ENCODE measurements at regions not wholly inside any gene's neighbourhood (a gene's known extent, or its start where the extent isn't known, plus 50 kb on each side); places are given as distances from the start of the nearest gene placed in this dataset.

DNA sequence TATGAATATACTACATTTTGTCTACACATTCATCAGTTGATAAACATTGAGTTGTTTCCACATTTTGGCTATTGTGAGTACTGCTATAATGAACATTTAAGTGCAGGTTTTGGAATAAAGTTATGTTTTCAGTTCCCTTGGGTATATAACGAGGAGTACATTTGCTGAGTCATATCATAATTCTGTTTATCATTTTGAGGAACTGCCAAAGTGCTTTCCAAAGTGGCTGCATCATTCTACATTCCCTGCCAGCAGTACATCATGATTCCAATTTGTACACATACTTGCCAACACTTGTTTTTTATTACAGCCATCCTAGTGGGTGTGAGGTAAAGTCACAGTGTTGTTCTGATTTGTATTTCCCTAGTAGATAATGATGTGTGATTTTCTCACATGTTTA, 1458.6 kb upstream of the TENM4 start:
- no peaks in the 10 kb centered on the region for H3K36me3 ChIP-seq (ENCODE audit: control insufficient read depth, low read depth, low read length)
- H3K4me1 ChIP-seq (ENCODE audit: control insufficient read depth, low read depth, low read length) = no peaks in the 10 kb centered on the region
- no peak overlapping the region for H3K4me3 ChIP-seq (ENCODE audit: low read length)
- H3K27me3 ChIP-seq (ENCODE audit: control insufficient read depth, insufficient read depth, low read length) = no peaks in the 10 kb centered on the region
- no peaks in the 10 kb centered on the region for H3K9me3 ChIP-seq (ENCODE audit: control insufficient read depth, low read depth, low read length)
- no peak overlapping the region for H3K27ac ChIP-seq (ENCODE audit: low read length)
- no peak overlapping the region for H3K9ac ChIP-seq (ENCODE audit: low read length)

DNA sequence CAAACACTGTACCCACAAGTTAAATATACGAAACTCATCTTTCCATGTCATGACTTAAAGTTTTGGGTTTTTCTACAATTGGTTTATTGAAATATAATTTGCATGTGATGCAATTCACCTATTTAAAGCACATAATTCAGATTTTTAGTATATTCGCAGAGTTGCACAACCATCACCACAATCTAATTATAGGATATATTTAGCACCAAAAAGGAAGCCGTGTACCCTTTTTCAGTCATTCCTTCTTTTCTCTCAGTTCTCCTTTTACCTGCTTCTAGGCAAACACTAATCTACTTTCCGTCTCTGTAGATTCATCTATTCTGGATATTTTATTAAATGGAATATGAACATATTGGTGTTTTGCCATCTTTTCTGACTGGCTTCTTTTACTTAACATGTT, 1458.1 kb upstream of the TENM4 start:
- no peak overlapping the region for H3K4me3 ChIP-seq (ENCODE audit: low read length)
- no peaks in the 10 kb centered on the region for H3K27me3 ChIP-seq (ENCODE audit: control insufficient read depth, insufficient read depth, low read length)
- no peaks in the 10 kb centered on the region for H3K4me1 ChIP-seq (ENCODE audit: control insufficient read depth, low read depth, low read length)
- H3K27ac ChIP-seq (ENCODE audit: low read length) = no peak overlapping the region
- no peak overlapping the region for H3K9ac ChIP-seq (ENCODE audit: low read length)
- no peaks in the 10 kb centered on the region for H3K9me3 ChIP-seq (ENCODE audit: control insufficient read depth, low read depth, low read length)
- H3K36me3 ChIP-seq (ENCODE audit: control insufficient read depth, low read depth, low read length) = no peaks in the 10 kb centered on the region

DNA sequence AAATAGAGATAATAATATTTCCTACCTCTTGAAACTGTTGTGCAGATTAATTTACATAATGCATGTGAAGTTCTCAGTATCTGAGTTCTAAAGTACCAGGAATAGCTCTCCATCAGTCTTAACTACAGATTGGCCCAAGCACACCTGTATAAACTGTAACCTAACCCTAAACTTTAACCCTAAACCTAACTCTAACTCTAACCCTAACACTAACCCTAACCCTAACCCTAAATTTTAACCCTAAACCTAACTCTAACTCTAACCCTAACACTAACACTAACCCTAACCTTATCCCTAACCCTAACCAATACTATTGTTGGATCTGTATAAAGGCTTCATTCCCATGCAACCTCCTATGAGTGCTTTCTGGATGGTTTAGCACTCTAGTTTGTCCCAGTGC, 1445.9 kb upstream of the TENM4 start:
- H3K4me1 ChIP-seq (ENCODE audit: control insufficient read depth, low read depth, low read length) = no peaks in the 10 kb centered on the region

DNA sequence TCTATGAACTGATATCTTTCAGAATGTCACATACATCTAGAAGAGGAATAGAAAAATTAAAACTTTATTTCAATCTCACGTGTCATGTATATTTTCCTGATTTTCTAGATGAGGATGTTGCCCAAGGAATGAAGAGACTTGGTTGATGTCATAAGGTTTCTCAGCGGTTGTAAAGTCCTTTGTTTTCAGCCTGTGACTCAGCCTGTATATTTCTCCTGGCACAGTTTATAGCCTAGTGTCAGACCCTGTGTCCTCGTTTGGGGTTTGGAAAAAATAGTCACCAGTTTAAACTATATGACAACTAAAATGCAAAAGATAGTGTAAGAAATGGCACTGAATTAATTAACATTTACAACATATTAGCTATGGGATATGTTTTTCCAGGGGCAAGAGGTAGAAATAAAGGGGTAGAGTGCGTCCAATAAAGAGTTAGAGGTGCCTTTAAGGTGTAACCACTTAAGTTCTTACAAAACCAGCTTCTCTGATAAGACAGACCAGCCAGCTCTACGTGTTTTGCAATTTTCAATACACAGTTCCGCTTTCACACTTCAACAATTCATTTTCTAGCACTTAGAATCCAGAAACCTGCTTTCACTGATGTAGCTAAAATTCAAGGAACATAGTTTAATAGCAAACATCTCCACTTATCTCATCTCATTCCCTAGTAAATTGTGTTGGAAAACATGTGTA, 1432.6 kb upstream of the TENM4 start:
- no peak overlapping the region for H3K4me3 ChIP-seq (ENCODE audit: low read length)
- no peaks in the 10 kb centered on the region for H3K27me3 ChIP-seq (ENCODE audit: control insufficient read depth, insufficient read depth, low read length)
- no peak overlapping the region for H3K9ac ChIP-seq (ENCODE audit: low read length)

More for the DNA sequence above, 1445.9 kb upstream of the TENM4 start:
- Histone ChIP-seq H3K36me3 (ENCODE audit: control insufficient read depth, low read depth, low read length) (no peaks in the 10 kb centered on the region), H3K9me3 (ENCODE audit: control insufficient read depth, low read depth, low read length) (no peaks in the 10 kb centered on the region), H3K4me3 (ENCODE audit: low read length) (no peak overlapping the region), H3K27ac (ENCODE audit: low read length) (no peak overlapping the region), H3K27me3 (ENCODE audit: control insufficient read depth, insufficient read depth, low read length) (no peaks in the 10 kb centered on the region), H3K9ac (ENCODE audit: low read length) (no peak overlapping the region)

DNA sequence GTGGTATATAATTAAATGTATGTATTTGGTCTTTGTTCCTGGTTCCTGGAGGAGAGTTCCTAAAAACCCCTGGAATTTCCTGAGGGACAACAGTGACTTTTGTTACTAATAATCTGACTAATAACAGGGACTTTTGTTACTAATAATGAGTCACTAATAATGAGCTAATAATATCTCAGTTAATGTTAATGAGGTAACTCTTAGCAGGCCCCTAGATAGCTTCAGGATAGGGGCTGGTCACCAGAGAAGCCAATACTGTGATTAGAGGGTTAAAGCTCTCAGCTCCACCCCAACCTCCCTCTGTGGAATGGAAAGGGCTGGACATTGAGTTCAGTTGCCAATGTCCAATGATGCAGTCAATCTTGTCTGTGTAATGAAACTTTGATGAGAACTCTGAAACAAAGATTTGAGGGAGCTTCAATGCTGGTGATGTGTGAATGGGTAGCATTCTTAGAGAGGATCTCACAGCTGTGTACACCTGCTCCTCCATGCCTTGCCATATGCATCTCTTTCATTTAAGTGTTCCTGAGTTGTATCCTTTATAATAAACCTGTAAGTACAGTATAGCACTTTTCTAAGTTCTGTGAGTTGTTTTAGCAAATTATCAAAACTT, 1431.4 kb upstream of the TENM4 start:
- Histone ChIP-seq H3K9ac (ENCODE audit: low read length) (no peak overlapping the region), H3K27me3 (ENCODE audit: control insufficient read depth, insufficient read depth, low read length) (no peaks in the 10 kb centered on the region), H3K27ac (ENCODE audit: low read length) (no peak overlapping the region)

More for the DNA sequence above, 1432.6 kb upstream of the TENM4 start:
- Histone ChIP-seq H3K36me3 (ENCODE audit: control insufficient read depth, low read depth, low read length) (no peaks in the 10 kb centered on the region), H3K27ac (ENCODE audit: low read length) (no peak overlapping the region), H3K9me3 (ENCODE audit: control insufficient read depth, low read depth, low read length) (no peaks in the 10 kb centered on the region), H3K4me1 (ENCODE audit: control insufficient read depth, low read depth, low read length) (no peaks in the 10 kb centered on the region)

DNA sequence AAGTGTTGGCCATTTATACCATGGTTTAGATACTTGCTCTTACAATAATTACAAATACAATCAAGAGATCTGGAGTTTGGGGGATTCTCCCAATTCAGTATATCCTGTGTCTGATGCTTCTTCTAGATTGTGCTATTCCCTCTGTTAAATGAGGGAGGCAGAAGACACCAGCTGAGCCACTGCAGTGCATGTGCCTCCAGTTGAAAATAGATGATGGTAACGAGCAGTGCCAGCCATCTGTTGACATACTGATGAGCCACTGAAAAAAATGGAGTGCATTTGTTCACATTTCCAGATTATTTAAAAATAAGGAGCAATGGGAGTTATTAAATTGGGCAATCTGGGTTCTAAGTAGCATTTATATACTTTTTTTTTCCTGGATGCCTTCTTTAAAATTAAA, 1428.0 kb upstream of the TENM4 start:
- Histone ChIP-seq H3K9ac (ENCODE audit: low read length) (no peak overlapping the region), H3K4me3 (ENCODE audit: low read length) (no peak overlapping the region), H3K36me3 (ENCODE audit: control insufficient read depth, low read depth, low read length) (no peaks in the 10 kb centered on the region), H3K9me3 (ENCODE audit: control insufficient read depth, low read depth, low read length) (no peaks in the 10 kb centered on the region), H3K4me1 (ENCODE audit: control insufficient read depth, low read depth, low read length) (no peaks in the 10 kb centered on the region), H3K27me3 (ENCODE audit: control insufficient read depth, insufficient read depth, low read length) (no peaks in the 10 kb centered on the region), H3K27ac (ENCODE audit: low read length) (no peak overlapping the region)

More for the DNA sequence above, 1431.4 kb upstream of the TENM4 start:
- Histone ChIP-seq H3K36me3 (ENCODE audit: control insufficient read depth, low read depth, low read length) (no peaks in the 10 kb centered on the region), H3K4me3 (ENCODE audit: low read length) (no peak overlapping the region), H3K9me3 (ENCODE audit: control insufficient read depth, low read depth, low read length) (no peaks in the 10 kb centered on the region), H3K4me1 (ENCODE audit: control insufficient read depth, low read depth, low read length) (no peaks in the 10 kb centered on the region)

DNA sequence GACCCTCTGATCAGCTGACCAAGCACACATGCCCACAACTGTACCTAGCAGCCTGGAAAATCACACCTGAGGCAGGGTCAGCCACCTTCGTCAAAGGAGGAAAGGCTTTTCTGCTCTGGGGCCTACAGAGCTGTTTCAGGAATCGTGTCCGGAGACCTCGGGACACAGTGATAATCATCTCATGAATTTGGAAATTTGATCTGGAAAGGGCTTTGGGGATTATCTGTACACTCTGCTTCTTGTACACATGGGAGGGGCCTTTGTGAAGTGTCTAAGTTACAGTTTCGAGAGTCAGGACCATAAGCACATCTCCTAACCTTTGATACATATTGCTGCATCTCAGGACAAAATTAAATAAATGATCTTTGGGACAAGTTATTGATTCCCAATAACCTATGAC, 1421.2 kb upstream of the TENM4 start:
- Histone ChIP-seq H3K27me3 (ENCODE audit: control insufficient read depth, insufficient read depth, low read length) (no peaks in the 10 kb centered on the region), H3K9me3 (ENCODE audit: control insufficient read depth, low read depth, low read length) (no peaks in the 10 kb centered on the region), H3K9ac (ENCODE audit: low read length) (no peak overlapping the region), H3K4me3 (ENCODE audit: low read length) (no peak overlapping the region), H3K27ac (ENCODE audit: low read length) (no peak overlapping the region), H3K4me1 (ENCODE audit: control insufficient read depth, low read depth, low read length) (no peaks in the 10 kb centered on the region), H3K36me3 (ENCODE audit: control insufficient read depth, low read depth, low read length) (no peaks in the 10 kb centered on the region)

DNA sequence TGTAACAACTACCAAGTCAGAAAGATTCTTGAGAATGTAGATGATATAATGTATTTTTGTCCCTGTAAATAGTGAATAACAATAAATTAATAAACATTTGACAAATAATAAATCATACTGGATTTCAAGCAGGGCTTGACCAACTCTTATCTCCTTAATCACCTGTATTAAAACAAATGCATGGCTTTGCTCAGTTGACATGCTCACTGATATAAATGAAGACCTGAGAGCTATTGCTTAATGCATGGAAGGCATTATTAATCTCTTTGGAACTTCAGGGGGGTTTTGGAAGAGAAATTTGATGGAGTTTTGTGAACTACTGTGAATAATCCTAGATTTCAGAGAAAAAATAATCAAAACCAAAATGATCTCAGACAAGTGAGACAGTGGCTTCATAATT, 1420.4 kb upstream of the TENM4 start:
- no peaks in the 10 kb centered on the region for H3K27me3 ChIP-seq (ENCODE audit: control insufficient read depth, insufficient read depth, low read length)
- no peaks in the 10 kb centered on the region for H3K36me3 ChIP-seq (ENCODE audit: control insufficient read depth, low read depth, low read length)
- H3K9ac ChIP-seq (ENCODE audit: low read length) = no peak overlapping the region
- no peak overlapping the region for H3K4me3 ChIP-seq (ENCODE audit: low read length)
- no peaks in the 10 kb centered on the region for H3K9me3 ChIP-seq (ENCODE audit: control insufficient read depth, low read depth, low read length)
- H3K4me1 ChIP-seq (ENCODE audit: control insufficient read depth, low read depth, low read length) = no peaks in the 10 kb centered on the region
- no peak overlapping the region for H3K27ac ChIP-seq (ENCODE audit: low read length)

DNA sequence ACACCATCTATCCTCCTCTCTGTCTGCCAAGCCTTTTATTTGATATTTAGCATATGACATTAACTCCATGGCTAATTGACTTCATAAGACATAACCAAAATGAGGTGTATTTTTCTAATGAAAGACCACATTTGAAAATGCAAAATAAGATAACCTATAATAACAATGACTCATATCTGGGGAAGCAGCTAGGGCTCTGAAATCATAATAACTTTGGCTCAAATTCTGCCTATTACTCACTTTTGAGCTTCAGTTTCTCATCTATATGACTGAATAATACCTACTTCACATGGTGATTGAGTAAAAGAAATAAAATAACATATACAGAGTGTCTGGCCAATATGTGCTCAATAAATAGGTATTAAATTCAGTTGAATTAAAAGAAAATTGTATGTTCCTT, 1419.8 kb upstream of the TENM4 start:
- Histone ChIP-seq H3K9ac (ENCODE audit: low read length) (no peak overlapping the region), H3K27ac (ENCODE audit: low read length) (no peak overlapping the region), H3K27me3 (ENCODE audit: control insufficient read depth, insufficient read depth, low read length) (no peaks in the 10 kb centered on the region), H3K9me3 (ENCODE audit: control insufficient read depth, low read depth, low read length) (no peaks in the 10 kb centered on the region), H3K4me1 (ENCODE audit: control insufficient read depth, low read depth, low read length) (no peaks in the 10 kb centered on the region), H3K36me3 (ENCODE audit: control insufficient read depth, low read depth, low read length) (no peaks in the 10 kb centered on the region), H3K4me3 (ENCODE audit: low read length) (no peak overlapping the region)

DNA sequence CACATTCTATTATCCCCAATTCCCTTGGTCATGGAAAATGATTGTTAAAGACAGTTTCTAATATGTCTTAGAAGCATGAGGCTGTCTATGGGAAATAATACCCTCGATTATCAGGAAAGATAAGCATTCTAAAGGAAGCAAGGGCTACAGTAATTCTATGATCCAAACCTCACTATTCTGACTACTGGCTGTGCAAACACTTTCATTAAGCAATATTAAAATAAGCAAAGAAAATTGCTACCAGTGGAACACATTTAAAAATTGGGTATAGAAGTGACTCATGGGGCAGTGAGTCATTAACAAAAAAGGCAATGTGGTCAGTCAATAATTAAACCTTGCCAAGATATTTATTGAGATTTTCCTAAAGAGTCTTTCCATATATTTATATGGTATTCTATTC, 1415.2 kb upstream of the TENM4 start:
- no peaks in the 10 kb centered on the region for H3K36me3 ChIP-seq (ENCODE audit: control insufficient read depth, low read depth, low read length)
- H3K4me1 ChIP-seq (ENCODE audit: control insufficient read depth, low read depth, low read length) = peaks cover 4% of the 10 kb centered on the region
- H3K27ac ChIP-seq (ENCODE audit: low read length) = no peak overlapping the region
- no peaks in the 10 kb centered on the region for H3K9me3 ChIP-seq (ENCODE audit: control insufficient read depth, low read depth, low read length)
- H3K4me3 ChIP-seq (ENCODE audit: low read length) = no peak overlapping the region
- no peak overlapping the region for H3K9ac ChIP-seq (ENCODE audit: low read length)
- H3K27me3 ChIP-seq (ENCODE audit: control insufficient read depth, insufficient read depth, low read length) = no peaks in the 10 kb centered on the region

DNA sequence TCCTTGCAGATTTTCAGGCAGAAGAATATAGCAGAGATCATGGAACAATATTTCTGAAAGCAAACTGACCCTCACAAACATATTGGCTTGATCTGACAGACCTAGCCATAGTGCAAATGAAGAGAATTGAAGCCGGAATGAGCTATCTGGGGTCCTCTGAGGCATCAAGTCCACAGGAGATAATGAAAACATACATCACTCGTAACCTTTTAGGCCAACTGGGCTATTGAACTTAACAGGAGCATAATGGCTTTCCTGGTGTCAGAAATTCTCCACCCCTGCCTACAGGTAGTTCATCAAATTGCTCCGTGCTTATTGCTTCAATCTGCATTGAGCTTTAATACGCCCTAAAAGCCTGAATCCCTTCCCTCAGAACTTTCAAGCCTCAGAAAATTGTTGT, 1414.6 kb upstream of the TENM4 start:
- no peak overlapping the region for H3K9ac ChIP-seq (ENCODE audit: low read length)
- no peaks in the 10 kb centered on the region for H3K36me3 ChIP-seq (ENCODE audit: control insufficient read depth, low read depth, low read length)

DNA sequence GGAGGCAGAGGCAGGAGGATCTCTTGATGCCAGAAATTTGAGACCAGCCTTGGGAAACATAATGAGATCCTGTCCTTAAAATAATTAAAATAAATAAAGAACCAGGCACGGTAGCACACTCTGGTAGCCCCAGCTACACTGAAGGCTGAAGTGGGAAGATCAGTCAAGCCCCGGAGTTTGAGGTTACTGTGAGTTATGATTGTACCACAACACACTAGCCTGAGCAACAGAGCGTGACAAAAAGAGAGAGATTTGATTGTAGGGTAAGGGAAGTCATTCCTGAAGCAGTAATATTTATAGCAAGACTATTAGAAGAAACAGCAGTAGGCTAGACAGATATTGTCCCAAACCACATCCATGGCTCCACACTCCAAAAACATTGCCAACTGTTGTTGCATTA, 1408.4 kb upstream of the TENM4 start:
- no peak overlapping the region for H3K27ac ChIP-seq (ENCODE audit: low read length)
- H3K4me3 ChIP-seq (ENCODE audit: low read length) = no peak overlapping the region
- no peaks in the 10 kb centered on the region for H3K9me3 ChIP-seq (ENCODE audit: control insufficient read depth, low read depth, low read length)
- no peaks in the 10 kb centered on the region for H3K27me3 ChIP-seq (ENCODE audit: control insufficient read depth, insufficient read depth, low read length)
- peaks cover 4% of the 10 kb centered on the region for H3K4me1 ChIP-seq (ENCODE audit: control insufficient read depth, low read depth, low read length)
- no peaks in the 10 kb centered on the region for H3K36me3 ChIP-seq (ENCODE audit: control insufficient read depth, low read depth, low read length)
- H3K9ac ChIP-seq (ENCODE audit: low read length) = no peak overlapping the region

More for the DNA sequence above, 1414.6 kb upstream of the TENM4 start:
- no peak overlapping the region for H3K4me3 ChIP-seq (ENCODE audit: low read length)
- H3K4me1 ChIP-seq (ENCODE audit: control insufficient read depth, low read depth, low read length) = peaks cover 4% of the 10 kb centered on the region
- H3K27ac ChIP-seq (ENCODE audit: low read length) = no peak overlapping the region
- no peaks in the 10 kb centered on the region for H3K27me3 ChIP-seq (ENCODE audit: control insufficient read depth, insufficient read depth, low read length)
- no peaks in the 10 kb centered on the region for H3K9me3 ChIP-seq (ENCODE audit: control insufficient read depth, low read depth, low read length)
